ENCODE measurements at regions not wholly inside any gene's neighbourhood (a gene's known extent, or its start where the extent isn't known, plus 50 kb on each side); places are given as distances from the start of the nearest gene placed in this dataset.

DNA sequence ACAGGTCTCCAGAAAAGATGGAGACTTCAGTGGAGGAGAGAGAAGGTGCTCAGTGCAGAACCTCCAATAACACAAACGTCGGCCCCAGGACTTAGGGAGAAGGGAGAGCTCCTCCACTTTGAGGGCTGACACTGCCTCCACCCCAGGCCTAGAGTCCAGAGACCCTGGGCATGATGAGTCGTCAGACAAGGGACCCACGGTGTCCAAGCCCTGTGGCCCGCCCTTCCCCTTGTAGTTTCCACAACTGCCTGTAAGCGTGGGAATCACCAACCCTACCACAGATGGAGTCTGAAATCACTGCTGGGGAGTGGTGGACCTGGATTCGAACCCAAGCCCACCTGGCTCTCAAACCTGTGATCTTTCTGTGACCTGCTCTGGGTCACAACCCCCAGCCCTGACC lies 281.1 kb downstream of the NPHP4 start:
- DNase-seq, result no peak

GRCh38 chr1:5709976-5710375 lies 282.2 kb downstream of the NPHP4 start:
- DNase-seq, result no peak

- no peak for DNase-seq
Measured at GRCh38 chr1:5709461-5709975, 282.7 kb downstream of the NPHP4 start.

DNA sequence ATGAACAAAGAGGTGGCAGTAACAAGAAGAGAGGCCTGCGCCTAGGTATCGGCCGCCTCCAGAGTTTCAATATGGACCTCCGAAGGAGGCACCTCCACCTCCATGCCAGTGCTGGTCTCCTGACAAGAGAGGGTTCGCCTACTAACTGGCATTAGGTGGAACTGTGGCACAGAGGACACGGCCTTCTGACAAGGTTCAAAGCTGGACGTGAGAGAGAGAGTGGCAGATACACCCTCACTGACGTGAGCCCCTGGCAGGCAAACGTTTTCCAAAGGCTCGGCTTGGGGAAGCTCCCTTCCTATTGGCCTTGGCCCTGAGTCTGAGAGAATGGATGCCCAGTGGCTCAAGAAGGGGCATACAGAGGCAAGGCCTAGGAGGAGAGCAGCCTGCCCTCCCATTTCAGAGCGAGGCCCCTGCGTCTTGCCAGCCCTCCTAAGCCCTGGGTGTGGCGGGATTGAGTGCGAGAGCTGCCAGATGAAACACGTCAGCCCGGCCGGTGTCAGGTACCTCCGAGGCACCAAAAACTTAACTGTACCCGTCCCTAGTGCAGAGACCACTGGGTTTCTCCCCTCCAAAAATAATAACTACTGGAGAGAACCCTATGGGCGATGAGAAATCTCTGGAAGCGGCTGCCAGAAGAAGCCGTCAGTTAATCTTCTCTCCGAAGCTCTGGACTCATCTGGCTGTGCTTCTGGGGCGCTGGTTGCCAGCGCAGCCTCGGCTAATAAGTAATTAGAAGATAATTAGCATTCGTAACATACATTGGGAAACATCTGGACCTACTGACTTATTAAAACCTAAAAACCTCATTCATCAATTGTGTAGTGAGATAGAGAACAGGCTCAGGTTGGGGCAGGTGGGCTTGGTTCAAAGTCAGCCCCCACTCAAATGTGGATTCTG lies 283.6 kb downstream of the NPHP4 start:
- DNase-seq, result no peak

DNA sequence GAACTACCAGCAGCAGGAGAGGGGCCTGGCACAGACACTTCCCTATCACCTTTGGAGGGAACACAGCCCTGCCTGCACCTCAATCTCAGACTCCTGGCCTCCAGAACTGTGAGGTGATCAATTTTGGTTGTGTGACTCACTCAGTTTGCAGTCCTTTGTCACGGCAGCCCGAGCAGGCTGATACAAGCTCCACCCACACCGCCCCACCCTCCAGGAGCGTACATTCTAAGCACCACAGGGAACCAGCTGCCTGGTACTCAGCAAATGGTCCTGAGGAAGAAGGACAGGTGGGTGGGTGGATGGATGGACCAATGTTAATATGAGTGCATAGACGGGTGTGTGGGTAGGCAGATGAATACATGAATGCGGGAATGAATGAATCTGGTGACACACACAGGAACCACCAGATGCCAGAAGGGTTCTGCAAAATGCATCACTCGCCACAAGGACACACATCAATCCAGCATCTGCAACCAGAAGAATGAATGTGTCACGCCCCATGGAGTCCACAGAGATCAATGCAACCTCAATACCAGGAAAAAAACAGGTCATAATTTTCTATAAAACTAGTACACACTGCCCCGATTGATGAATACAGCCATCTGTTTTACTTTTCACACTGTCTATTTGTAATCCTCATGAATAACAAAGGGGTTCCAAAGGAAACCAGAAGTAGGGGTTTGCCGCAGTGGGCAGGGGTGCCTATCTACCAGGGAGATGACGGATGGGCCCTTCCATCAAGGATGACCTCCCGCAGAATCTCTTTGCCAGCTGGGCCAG lies 284.5 kb downstream of the NPHP4 start:
- DNase-seq, result no peak

DNA sequence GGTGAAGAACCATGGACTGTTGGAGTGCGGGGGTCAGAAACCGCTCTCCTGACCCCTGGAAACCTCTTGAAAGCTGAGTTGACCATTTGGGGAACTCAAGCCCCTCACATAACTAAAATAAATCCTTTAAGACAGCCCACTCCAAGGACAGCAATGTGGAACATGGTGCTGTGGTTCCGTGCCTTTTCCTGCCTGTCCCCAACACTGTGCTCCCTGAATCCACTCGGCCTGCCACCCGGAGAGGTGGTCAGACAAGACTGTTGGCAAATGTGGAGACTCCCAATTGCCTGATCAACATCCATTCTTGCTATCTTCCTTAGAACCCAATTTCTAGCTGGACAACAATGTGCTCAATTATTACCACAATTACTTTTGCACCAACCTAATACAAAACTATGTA lies 286.0 kb downstream of the NPHP4 start:
- no peak for DNase-seq

DNA sequence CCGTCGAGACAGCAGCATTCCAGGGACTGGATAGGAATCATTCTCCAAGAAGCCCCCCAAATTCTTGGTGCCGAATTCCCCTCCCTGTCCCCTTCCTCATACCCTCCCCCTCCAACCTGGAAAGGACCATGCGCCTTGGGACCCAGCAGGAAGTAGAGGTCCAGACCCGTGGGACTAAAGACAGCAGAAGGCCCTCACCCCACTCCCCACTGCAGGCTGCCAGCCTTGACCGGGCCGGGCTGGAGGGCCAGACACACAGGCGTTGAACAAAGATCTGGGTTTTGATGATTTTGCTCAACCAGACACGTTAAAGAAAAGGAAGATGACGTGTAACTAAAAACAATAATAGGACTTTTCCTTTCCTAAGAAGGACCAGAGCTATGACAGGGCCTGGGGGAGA lies 286.5 kb downstream of the NPHP4 start:
- DNase-seq, result no peak

DNA sequence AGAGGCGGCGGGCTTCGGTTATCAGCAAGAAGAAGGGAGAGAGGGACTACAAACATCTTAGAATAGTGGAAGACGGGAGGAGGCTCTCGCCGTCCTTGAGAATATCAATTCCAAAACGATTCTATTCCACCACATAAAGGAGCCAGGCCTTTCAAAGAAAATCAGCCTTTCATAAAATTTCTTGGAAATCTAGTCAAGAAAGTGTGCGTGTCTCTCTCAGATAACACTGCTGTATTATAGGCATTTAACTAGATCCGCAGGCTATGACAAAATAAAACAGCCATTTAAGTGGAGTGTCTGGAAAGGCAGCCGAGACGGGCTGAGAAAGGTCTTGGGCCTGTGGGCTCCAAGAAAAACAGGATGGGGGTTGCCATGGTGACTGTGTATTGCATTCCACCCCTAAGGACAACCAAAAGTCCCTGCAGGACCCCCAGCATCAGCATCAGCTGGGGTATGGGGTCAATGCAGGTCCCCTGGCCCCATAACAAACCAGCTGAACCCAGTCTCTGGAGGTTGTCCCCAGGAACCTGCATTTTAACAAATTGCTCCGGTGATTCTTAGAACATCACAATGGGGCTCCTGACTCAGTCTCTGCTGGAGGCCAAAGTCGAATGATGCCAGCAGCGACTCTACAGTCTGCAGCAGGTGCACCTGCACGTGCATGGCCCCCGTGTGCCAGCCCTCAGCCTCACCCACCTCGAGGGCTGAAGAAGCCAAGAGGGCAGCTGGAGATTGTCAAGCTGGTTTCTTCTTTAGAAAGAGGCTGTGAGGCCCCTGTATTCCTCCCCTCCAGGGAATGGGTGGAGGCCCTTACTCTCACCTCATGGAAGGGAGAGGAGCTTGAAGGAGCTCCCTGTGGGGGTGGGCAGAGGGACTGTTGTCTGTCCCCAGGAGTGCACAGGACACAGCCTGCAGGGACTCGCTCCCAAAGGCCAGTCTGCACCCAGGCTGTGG lies 287.4 kb downstream of the NPHP4 start:
- DNase-seq, result no peak

DNA sequence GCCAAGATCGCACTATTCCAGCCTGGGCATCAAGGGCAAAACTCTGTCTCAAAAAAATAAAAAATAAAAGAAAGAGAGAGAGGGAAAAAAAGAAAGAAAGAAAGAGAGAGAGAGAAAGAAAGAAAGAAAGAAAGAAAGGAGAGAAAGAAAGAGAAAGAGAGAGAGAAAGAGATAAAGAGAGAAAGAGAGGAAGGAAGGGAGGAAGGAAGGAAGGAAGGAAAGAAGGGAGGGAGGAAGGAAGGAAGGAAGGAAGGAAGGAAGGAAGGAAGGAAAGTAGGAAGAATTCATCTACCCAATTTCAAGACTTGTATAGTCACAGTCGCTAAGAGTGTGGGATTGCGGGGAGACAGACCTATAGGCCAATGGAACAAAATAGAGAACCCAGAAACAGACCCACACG lies 290.6 kb downstream of the NPHP4 start:
- no peak for DNase-seq

GRCh38 chr1:5693568-5693967 lies 298.7 kb downstream of the NPHP4 start:
- no peak for DNase-seq

DNA sequence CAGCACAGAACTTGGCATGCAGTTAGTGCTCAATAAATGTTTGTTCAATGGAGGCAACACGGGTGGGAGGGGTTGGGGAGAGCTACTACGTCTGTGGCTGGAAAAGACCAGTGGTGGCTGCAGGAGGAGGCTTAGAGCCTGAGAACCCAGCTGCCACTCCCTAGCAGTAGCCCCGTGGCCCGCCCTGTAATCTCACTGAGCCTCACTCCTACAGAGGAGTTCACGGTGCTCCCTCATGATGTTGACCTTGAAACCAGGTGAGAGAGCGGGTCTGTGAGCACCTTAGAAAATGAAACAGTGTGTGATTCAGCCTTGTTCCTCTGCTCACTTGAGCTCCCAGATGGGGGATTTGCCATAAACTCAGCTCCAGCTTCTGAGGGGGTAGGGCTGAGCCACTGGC lies 299.6 kb downstream of the NPHP4 start:
- no peak for DNase-seq

GRCh38 chr1:5691795-5692509 lies 300.3 kb downstream of the NPHP4 start:
- no peak for DNase-seq

DNA sequence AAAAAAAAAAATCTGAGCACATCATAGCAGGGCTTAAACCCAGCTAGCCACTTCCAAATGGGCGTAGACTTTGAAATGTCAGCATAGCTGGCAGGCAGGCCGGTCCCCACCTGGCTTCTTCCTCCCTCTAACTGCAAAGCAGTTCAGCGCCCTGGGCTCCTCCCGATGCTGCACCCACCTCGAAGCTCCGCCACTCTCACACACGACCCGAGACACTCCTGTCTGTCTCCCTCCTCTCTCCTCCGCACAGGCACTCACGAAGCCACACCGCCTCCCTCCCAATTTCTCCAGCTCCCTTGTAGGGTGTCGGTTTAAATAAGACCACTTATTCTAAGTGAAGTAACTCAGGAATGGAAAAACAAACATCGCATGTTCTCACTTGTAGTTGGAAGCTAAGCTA lies 301.3 kb downstream of the NPHP4 start:
- DNase-seq, result no peak

DNA sequence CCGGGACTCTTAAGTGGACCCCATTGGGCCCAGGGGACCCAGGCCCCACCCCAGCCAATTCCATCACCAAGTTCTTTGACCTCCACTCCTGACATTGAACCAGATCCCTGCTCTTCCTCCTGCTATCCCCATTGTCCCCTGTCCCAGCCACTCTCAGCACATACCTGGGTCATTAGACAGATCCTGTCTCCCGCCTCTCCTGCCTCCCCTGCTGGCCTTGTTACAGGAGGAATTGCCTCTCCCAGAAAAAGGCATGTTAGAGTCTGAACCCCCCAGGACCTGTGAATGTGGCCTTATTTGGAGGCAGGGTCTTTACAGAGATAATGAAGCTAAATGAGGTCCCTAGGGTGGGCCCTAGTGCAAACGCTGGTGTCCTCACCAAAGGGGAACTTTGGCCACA lies 301.9 kb downstream of the NPHP4 start:
- DNase-seq, result no peak

- no peak for DNase-seq
Measured at GRCh38 chr1:5688081-5689077, 303.8 kb downstream of the NPHP4 start.

DNA sequence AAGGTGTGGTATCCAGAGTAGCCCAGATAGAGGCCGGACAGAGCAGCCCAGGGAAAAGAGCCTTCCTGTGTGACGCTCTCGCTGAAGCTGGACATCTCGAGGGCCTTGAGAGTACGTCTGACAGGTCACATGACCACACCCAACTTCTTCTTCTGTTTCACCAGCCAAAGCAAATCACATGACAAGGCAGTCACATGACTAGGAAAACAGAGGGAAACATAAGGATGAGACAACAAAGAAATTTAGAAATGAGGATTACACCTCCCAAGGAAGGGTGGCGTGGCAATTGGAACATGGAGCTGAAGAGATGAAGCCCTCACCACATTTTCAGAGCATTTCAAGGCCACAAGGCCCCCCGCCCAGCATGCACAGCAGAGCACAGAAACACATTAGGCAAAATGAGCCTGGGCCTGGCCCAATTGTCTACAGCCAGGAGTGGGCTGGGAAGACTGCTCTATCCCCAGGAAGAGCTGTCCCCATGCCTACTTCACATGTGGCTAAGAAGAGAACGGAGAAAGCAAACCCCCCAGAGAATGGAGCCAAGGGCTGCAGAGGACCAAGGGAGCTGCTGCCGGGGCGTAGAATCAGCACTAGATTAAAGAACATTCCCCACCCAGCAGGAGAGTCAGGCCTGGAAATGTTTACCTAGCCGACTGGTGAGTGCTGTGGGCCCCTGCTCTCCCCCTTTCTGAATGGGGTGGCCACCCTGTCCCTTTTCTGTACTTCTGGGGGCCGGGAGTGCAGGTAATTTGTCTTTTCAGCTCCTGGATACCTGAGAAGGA lies 305.1 kb downstream of the NPHP4 start:
- DNase-seq, result peak; percentile 20

DNA sequence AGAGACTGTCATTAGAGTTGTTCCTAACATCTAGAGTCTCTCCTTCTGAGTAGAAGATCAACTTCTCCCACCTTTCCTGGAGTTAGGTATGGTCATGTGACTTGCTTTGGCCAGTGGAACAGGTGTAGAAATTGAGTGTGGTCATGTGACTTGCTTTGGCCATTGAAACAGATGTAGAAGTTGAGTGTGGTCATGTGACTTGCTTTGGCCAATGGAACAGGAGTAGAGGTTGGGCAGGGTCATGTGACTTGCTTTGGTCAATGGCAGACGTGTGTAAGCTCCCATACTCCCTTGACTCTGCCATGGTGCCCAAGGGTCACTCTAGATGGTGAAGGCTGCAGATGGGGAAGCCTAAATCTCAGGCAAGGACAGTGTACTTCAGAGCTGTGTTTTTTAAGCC lies 306.0 kb downstream of the NPHP4 start:
- peak; percentile 16 for DNase-seq

- DNase-seq, result no peak
Measured at GRCh38 chr1:5685446-5686040, 306.7 kb downstream of the NPHP4 start.

DNA sequence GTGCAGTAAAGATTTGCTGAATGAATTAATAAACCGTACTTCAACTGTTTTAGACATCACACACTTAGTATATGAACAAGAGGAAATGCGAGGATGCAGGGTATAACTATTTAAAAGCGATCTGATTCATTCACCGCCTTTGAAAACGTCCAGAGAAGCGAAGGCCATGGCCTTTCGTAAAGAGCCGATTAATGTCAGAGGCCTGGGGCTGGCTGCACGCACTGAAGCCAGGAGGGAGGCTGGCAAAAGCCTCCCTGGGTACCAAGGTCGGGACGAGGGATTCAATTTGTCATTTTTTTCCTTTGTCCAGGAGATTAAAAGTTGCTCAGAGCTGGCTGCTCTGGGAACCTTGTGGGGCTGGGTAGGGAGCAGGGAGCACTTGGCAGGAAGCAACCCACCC lies 307.4 kb downstream of the NPHP4 start:
- no peak for DNase-seq

GRCh38 chr1:5683446-5683845 lies 308.8 kb downstream of the NPHP4 start:
- no peak for DNase-seq
